NCI-H2196 (cell line): ENCODE measurements at regions not wholly inside any gene's neighbourhood (a gene's known extent, or its start where the extent isn't known, plus 50 kb on each side); places are given as distances from the start of the nearest gene placed in this dataset.

Experiments
- DNase-seq: peaks from one replicate; lab custom pipeline; 2025; ENCODE audit not compliant: unreplicated experiment; lab: John Stamatoyannopoulos, UW

DNA sequence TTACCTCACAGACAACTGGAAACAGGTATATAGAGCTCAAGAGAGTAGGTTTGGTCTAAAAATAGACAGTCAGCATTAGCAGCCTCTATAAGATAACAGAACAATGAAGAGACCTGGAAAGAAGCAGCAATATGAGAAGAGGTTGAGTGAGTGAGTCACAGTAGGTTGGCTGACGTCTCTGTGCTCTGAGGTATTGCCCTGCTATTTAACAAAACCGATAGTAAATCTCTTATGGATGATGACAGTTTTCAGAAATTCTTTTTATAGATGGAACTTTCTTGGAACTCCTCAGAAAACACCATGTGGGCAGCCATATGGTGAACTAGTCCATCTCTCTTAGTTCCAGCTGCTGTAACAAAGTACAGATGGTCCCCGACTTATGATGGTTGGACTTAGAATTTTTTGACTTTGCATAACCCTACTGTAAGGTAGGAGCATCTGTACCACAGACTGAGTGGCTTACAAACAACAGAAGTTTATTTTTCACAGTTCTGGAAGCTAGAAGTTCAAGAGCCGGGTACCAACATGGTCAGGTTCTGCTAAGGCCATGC, 123.5 kb downstream of the MBD2 start:
- DNase-seq: no peak

DNA sequence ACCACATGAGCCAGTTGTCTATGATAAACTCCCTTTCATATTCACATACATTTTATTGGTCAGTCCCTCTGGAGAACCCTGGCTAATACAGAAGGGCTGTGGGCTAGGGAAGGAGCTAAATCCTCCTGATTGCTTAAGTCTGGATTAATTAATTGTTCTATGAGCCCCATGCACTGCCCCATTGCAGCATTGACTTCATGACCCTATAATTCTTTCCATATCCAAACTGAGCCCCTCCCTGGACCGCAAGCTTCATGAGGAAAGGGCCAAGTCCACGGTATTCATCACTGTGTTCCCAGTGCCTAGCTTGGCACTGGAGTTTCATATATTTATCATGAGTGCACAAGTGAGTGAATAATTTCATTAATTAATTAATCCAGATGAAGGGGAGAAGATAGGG, 124.0 kb downstream of the MBD2 start:
- no peak for DNase-seq

DNA sequence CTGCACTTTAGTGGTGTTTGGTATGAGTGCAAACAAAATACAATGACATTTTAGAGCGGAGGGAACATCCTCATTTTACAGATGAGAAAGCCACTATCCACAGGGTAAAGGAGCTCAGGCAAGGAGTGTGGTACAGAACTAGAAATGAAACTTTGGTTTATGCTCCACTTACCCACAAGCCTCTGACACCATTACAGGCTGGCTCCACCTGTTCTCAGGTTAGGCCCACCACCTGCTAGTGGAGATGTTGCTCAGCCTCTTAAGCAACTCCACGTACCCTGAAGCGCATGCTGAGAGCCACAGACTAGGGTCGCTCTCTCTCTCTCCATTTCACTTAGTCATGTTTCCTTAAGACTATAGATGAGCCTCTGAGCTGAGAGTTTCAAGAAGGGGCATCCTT, 130.0 kb downstream of the MBD2 start:
- DNase-seq: no peak

GRCh38 chr18:54090856-54091255, 133.6 kb downstream of the MBD2 start:
- DNase-seq: no peak

DNA sequence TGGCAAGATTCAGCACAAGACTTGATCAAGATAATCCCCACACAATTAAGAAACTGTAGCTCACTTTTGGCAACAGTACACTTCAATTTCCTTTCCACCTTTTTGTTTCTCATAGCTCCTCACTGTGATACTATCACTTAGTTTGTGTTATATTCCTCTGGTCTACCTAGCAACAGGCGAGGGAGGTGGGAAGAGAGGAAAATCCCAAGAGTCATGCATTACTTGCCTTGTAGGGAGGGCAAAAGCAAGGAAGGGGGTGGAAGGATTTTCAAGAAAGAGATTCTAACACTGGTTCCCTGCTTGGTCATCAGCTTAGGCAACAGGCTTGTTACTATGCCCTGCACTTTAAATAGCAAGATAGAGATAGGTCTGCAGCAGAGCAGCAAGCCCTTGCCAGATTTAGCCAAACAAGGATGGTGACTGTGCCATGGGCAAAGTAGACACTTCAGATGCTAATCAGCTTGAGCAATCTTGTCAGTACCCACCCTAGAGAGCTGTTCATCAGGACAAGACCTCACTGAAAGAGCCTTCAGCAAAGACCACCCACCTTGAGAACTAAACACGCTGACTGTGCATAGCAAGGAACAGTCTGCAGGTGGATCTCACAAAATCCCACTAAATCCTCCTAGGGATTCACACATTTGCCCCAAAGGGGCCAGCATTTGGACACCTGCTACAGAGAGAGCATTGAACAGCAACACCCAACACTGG, 134.6 kb downstream of the MBD2 start:
- DNase-seq: no peak

- no peak for DNase-seq
These were observed 137.6 kb downstream of the MBD2 start for GRCh38 chr18:54086863-54087262.

DNA sequence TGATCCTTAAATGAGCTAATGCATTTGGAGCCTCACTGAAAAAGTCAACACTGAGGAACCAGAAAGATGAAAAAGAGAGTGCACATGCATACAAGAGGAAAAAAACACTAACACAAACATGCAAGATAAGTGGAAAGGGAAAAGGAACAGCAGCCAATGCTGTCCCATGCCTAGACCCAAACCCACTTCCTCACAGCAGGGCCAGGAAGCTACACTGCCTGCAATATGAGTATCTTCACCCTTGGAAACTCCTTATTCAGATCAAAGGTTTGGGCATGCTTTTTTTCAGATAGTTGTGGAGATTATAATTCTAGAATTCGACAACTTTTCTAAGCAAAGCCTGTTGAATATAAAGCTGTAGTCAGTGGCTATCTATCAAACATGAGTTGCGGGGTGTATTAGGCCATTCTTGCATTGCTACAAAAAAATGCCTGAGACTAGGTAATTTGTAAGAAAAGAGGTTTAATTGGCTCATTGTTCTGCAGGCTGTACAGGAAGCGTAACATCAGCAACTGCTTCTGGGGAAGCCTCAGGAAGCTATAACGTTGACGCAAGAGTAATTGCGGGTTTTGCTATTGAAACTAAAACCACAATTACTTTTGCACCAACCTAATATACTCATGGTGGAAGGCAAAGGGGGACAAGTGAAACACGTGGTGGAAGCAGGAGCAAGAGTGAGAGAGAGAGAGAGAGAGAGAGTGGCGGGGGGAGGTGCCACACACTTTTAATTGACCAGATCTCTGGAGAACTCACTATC, 138.2 kb downstream of the MBD2 start:
- no peak for DNase-seq

GRCh38 chr18:54080858-54081257, 143.6 kb downstream of the MBD2 start:
- no peak for DNase-seq

- DNase-seq: no peak
These were observed 148.3 kb downstream of the MBD2 start for GRCh38 chr18:54076166-54076565.

DNA sequence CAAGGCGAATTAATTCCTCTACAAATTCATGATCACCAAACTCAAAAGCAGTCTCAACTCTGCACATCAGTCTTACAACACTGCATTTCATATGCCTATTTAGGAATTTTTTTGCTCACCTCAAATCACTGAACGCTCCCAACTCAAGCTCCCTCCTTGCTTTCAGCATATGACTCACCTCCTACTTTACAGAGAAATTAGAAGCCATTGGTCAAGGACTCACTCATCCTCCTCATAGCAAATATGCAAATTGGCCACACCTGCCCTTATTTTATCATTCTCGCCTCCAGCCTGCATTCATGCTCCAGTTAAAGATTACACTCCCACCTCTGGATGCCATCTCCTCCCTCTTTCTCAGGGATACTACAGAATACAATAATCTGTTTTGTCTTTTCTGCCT, 148.8 kb downstream of the MBD2 start:
- DNase-seq: no peak

- no peak for DNase-seq
These were observed 154.7 kb downstream of the MBD2 start for GRCh38 chr18:54069729-54070128.

GRCh38 chr18:54060343-54061005, 164.0 kb downstream of the MBD2 start:
- DNase-seq: no peak

- no peak for DNase-seq
These were observed 171.6 kb downstream of the MBD2 start for GRCh38 chr18:54052732-54053429.

DNA sequence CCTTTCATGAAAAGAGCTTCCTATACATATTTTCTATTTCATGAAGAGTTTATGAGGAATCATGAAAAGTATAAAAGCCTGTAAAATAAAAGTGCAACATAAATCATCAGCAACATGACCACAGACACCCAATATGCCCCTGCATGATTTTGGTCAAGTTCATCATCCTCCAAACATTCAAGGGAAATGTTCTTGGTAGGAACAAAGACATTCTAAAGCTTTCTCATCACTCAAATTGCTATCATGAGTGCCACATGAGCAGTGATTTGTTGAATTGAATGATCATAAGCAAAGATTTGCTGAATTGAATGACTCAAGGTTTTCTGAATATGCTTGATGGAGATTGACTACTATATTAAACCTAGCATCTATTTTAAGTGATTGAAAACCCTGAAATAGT, 172.2 kb downstream of the MBD2 start:
- no peak for DNase-seq

DNA sequence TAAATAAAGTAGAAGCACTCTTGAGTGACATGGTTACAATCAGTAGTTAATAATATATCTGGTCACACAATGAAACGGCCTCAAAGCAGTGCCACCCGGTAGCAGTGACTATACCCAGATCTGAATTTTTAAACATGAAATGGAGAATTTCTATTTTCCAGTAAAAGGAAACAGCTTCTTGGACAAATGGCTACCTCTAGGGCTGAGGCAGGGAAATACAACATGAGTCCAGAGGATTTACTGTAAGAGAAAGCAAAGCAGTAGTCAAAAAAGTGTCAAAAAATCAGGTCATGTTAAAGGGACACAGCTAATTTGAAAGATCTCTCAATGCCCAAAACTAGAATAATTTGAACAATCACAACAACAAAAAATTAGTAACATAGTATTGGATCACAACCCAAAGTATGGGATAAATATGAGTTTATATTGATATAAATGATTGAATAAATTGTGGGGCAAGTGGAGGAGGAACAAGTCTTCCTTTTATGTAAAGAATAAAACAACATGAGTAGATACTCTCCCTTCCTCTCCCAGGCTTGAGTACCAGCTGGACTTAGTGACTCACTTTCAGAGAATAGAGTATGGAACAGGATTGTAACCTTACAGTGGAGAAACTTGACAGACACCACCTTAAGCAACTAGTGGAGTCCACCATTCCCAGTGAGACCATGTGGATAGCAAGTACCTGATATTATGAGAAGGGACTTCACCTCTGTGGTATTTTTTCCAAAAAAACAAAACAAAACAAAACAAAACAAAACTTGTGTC, 180.8 kb downstream of the MBD2 start:
- DNase-seq: no peak

- no peak for DNase-seq
These were observed 188.5 kb downstream of the MBD2 start for GRCh38 chr18:54035927-54036326.

- no peak for DNase-seq
These were observed 191.4 kb downstream of the MBD2 start for GRCh38 chr18:54033052-54033451.

DNA sequence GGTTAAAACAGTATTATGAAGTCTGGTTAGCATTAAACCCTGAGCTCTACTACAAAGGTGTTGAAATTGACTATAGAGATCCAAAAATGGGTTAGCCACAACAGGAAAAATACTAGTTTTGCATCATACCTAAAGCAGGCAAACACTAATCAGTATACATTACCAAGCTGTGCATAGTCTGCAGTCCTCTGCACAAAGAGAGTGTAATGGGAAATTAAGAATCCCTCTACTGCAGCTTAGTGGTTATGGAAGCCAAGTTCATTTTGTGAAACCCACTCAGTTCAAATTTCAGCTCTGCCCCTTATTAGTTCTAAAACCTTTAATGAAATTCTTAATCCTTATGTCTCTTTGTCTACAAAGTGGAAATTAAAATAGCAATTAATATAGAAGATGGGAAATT, 192.1 kb downstream of the MBD2 start:
- DNase-seq: no peak

DNA sequence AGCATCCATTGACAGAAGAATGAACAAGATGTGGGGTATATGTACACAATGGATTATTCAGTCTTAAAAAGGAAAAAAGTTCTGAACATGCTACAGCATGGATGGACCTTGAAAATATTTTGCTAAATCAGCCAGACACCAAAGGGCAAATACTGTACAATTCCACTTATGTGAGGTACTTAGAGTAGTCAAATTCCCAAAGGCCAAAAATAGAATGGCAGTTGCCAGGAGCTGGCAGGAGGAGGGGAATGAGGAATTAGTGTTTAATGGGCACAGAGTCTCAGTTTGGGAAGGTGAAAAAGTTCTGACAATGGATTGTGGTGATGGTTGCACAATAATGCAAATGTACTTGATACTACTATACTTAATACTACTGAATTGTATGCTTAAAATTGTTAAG, 193.2 kb downstream of the MBD2 start:
- no peak for DNase-seq

DNA sequence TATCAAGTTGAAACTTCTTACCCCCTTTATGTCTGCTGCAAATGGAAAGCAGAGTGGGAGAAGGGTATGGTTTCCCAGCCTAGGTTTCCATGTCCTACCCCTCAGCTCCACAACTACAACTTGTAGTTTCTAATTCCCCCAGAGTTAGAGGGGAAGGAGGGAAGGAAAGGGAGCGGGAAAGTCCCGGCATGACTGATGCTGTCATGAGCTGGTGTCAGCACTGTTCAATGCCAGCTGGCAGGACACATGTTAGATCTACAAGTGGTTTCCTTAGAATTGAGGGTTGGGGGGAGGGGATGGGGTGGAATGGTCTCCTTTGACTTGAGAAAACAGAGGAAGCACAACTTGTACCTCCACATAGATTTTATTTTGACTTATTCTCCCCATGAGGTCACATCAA, 194.0 kb downstream of the MBD2 start:
- no peak for DNase-seq

GRCh38 chr18:54023471-54023870, 201.0 kb downstream of the MBD2 start:
- DNase-seq: no peak
